Brain microvascular endothelial cell (primary cell): ENCODE measurements at regions not wholly inside any gene's neighbourhood (a gene's known extent, or its start where the extent isn't known, plus 50 kb on each side); places are given as distances from the start of the nearest gene placed in this dataset.

Experiments
- DNase-seq: peaks from one replicate; pipeline ENCODE4 v3.0.0-alpha.2; 2020
- H3K27ac ChIP-seq: fragments of 250-450 bp; sonication (Bioruptor Pico); 2 replicates; pipeline ENCODE4 v1.5.1; 2020; ENCODE audit warnings: mild to moderate bottlenecking, moderate library complexity
- H3K27me3 ChIP-seq: fragments of 250-450 bp; sonication (Bioruptor Pico); replicated peaks from 2 replicates; pipeline ENCODE4 v1.5.1; 2020; ENCODE audit warnings: mild to moderate bottlenecking
- H3K36me3 ChIP-seq: fragments of 250-450 bp; sonication (Bioruptor Pico); replicated peaks from 2 replicates; pipeline ENCODE4 v1.5.1; 2020; ENCODE audit warnings: mild to moderate bottlenecking
- H3K4me3 ChIP-seq: 2 replicates; pipeline ENCODE4 v1.5.1; 2011; ENCODE audit warnings: low read depth, mild to moderate bottlenecking, control low read depth, low read length, moderate library complexity
- in situ Hi-C: cut with HindIII; loops from 2 replicates; pipeline ENCODE4 v1.10.0; 2017; ENCODE audit warnings: low sequenced_read_pairs, low pct_ligation_motif_present
- TF ChIP-seq, protein P1 (sequence below): IDR thresholded peaks from 2 replicates; pipeline ENCODE4 v1.5.1; 2011; ENCODE audit warnings: low read depth, mild to moderate bottlenecking, moderate library complexity, low read length, control low read depth, inconsistent platforms; ENCODE audit errors: missing control alignments

- no peak overlapping the region for H3K27ac ChIP-seq
- DNase-seq, result no peak
- H3K36me3 ChIP-seq, result no peaks in the 10 kb centered on the region
- no peak overlapping the region for H3K4me3 ChIP-seq
- H3K27me3 ChIP-seq, result no peaks in the 10 kb centered on the region
- in situ Hi-C loops, result no loop called here
- TF ChIP-seq, protein P1, sequence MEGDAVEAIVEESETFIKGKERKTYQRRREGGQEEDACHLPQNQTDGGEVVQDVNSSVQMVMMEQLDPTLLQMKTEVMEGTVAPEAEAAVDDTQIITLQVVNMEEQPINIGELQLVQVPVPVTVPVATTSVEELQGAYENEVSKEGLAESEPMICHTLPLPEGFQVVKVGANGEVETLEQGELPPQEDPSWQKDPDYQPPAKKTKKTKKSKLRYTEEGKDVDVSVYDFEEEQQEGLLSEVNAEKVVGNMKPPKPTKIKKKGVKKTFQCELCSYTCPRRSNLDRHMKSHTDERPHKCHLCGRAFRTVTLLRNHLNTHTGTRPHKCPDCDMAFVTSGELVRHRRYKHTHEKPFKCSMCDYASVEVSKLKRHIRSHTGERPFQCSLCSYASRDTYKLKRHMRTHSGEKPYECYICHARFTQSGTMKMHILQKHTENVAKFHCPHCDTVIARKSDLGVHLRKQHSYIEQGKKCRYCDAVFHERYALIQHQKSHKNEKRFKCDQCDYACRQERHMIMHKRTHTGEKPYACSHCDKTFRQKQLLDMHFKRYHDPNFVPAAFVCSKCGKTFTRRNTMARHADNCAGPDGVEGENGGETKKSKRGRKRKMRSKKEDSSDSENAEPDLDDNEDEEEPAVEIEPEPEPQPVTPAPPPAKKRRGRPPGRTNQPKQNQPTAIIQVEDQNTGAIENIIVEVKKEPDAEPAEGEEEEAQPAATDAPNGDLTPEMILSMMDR, result no peak
Observed at GRCh38 chr18:77676910-77677309, 427.3 kb downstream of the GALR1 start.

DNA sequence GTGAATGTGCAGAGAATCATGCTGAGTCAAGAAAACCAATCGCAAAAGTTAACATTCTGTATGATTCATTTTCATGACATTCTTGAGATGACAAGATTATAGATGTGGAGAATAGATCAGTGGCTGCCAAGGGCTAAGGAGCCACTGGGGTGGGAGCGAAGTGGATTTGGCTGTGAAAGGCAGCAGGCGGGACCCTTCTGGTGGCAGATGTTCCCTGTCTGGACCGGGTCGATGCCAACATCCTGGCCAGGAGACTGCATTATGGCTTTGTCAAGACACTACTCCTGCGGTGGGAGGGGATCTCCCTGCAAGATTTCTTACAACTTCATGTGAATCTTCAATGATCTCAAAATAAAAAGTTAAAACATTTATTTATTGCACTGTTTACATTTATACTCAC lies 427.9 kb downstream of the GALR1 start:
- in situ Hi-C loops, result no loop called here
- no peaks in the 10 kb centered on the region for H3K27me3 ChIP-seq

DNA sequence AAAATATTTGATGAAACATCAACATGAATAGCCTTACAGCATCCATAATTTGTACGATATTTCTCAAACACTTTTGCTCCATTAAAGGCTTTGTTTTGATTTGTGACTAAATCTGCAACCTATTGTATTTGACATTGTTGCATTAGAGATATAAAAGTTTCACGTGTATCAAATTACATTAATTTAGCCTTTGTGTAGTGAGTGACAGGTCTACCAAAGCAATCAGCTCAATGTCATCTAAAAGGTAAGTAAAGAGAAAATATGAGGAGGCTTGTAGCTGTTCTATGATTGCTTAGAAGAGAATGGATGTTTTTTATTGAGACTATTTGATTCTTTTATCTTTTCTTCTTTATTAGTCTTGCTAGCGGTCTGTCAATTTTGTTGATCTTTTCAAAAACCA lies 430.2 kb downstream of the GALR1 start:
- Histone ChIP-seq H3K4me3 (no peak overlapping the region), H3K27me3 (no peaks in the 10 kb centered on the region), H3K27ac (no peak overlapping the region), H3K36me3 (no peaks in the 10 kb centered on the region)
- TF ChIP-seq, protein P1, result no peak
- no peak for DNase-seq
- in situ Hi-C loops, result no loop called here

More for the DNA sequence above, 427.9 kb downstream of the GALR1 start:
- H3K27ac ChIP-seq, result no peak overlapping the region
- no peaks in the 10 kb centered on the region for H3K36me3 ChIP-seq
- no peak overlapping the region for H3K4me3 ChIP-seq
- TF ChIP-seq, protein P1, result no peak
- DNase-seq, result no peak

DNA sequence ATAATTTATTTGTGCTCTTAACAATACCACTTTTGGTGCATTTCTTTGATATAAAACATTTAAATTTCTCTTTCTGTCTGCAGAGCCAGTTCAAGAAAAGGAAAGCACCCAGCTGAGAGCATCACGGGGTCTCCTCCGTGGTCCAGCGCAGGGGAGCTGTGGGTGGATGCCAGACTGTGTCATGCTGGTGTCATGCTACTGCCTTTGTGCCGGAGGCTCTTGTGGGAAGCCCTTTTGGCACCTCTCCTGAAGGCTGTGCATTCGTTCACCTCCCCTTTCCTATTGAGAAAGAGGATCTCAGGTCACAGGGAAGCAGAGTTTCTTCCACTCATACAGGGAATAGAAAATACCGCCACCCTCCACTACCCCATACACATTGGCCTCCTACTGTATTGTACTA lies 450.4 kb downstream of the GALR1 start:
- TF ChIP-seq, protein P1, result no peak
- no peaks in the 10 kb centered on the region for H3K27me3 ChIP-seq
- no peak overlapping the region for H3K4me3 ChIP-seq
- H3K27ac ChIP-seq, result no peak overlapping the region
- in situ Hi-C loops, result no loop called here
- no peak for DNase-seq
- H3K36me3 ChIP-seq, result no peaks in the 10 kb centered on the region

DNA sequence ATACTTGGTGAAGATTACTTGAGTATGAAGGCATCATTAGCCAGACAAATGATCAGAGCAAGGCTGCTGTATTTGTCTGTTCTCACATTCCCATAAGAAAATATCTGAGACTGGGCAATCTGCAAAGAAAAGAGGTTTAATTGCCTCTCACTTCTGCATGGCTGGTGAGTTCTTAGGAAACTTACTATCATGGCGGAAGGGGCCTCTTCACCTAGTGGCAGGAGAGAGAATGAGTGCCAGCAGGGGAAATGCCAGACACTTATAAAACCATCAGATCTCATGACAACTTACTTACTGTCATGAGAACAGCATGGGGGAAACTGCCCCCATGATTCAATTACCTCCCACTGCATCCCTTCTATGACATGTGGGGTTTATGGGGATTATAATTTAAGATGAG lies 452.3 kb downstream of the GALR1 start:
- in situ Hi-C loops, result no loop called here
- DNase-seq, result no peak
- TF ChIP-seq, protein P1, result no peak
- Histone ChIP-seq H3K4me3 (no peak overlapping the region), H3K27ac (no peak overlapping the region), H3K27me3 (no peaks in the 10 kb centered on the region), H3K36me3 (no peaks in the 10 kb centered on the region)

GRCh38 chr18:77702686-77703085 lies 453.0 kb downstream of the GALR1 start:
- peak; percentile 1 for DNase-seq
- Histone ChIP-seq H3K27me3 (no peaks in the 10 kb centered on the region), H3K4me3 (no peak overlapping the region), H3K36me3 (no peaks in the 10 kb centered on the region), H3K27ac (no peak overlapping the region)
- in situ Hi-C loops, result no loop called here
- TF ChIP-seq, protein P1, result peak; percentile 8
